HCT116 (cell line): ENCODE measurements at regions not wholly inside any gene's neighbourhood (a gene's known extent, or its start where the extent isn't known, plus 50 kb on each side); places are given as distances from the start of the nearest gene placed in this dataset.

Experiments
- ATAC-seq: fragments of 200-7000 bp; cut with Tn5 transposase; 2 replicates; pipeline ENCODE4 v1.9.1; 2020; ENCODE audit warnings: mild to moderate bottlenecking, moderate library complexity
- BruUV-seq: library from RNA; stranded (reverse); fragments of 400-500 nt; replicated peaks from 2 replicates; lab custom pipeline; 2021; lab: Mats Ljungman, UMichigan
- CTCF ChIA-PET: fragments of 300-600 bp; sonication (Branson Sonifier 250); formaldehyde crosslinking; loops from one replicate; lab custom pipeline; 2021; ENCODE audit warnings: antibody characterized with exemption; lab: Charles Lee
- POLR2A ChIA-PET: fragments of 300-600, 350-600 bp; sonication (Branson Sonifier 250); formaldehyde crosslinking; loops from one replicate; lab custom pipeline; 2021; ENCODE audit warnings: antibody characterized with exemption; lab: Charles Lee
- RAD21 ChIA-PET, 2 experiments: fragments of 300-600 bp; sonication (Branson Sonifier 250); formaldehyde crosslinking; loops; one replicate each; lab custom pipeline; 2023; ENCODE audit warnings: low total read pairs in 2 of 2; ENCODE audit not compliant: uncharacterized antibody in 2 of 2, unreplicated experiment in 2 of 2, low non-redundant PET in 1 of 2; lab: Charles Lee
- DNase-seq: peaks from one replicate; pipeline ENCODE4 v3.0.0-alpha.2; 2010; ENCODE audit warnings: low read depth, low spot score
- H2AFZ ChIP-seq: fragments of 200-600 bp; shearing (Covaris generic), sonication (generic); 2 replicates; pipeline ENCODE4 v1.6.1; 2017; ENCODE audit warnings: low read depth, mixed run types, mixed read lengths, antibody characterized with exemption, low read length; ENCODE audit not compliant: poor library complexity, severe bottlenecking
- H3K27ac ChIP-seq: 2 replicates; pipeline ENCODE4 v1.5.1; 2012; ENCODE audit warnings: low read depth, low read length
- H3K27me3 ChIP-seq: fragments of 200-600 bp; sonication (generic); 2 replicates; pipeline ENCODE4 v1.6.1; 2016; ENCODE audit warnings: mixed run types, low read length, mixed read lengths; ENCODE audit not compliant: insufficient read depth
- H3K36me3 ChIP-seq, 2 experiments: fragments of 200-500 bp in 1 of 2; fragments of 200-600 bp in 1 of 2; sonication (Bioruptor generic) in 1 of 2; sonication (generic) in 1 of 2; 2 replicates each; pipeline versions ENCODE4 v1.5.1 to v1.6.1; 2014 to 2016; ENCODE audit warnings: low read length in 2 of 2, inconsistent platforms in 1 of 2, mixed read lengths in 1 of 2, mixed run types in 1 of 2; ENCODE audit not compliant: insufficient read depth in 2 of 2, control insufficient read depth in 1 of 2
- H3K4me1 ChIP-seq, 2 experiments: fragments of 200-600 bp in 1 of 2; sonication (generic) in 1 of 2; 2 replicates each; pipeline versions ENCODE4 v1.5.1 to v1.6.1; 2012 to 2017; ENCODE audit warnings: low read length in 2 of 2, inconsistent platforms in 1 of 2, mild to moderate bottlenecking in 1 of 2, mixed read lengths in 1 of 2, mixed run types in 1 of 2, moderate library complexity in 1 of 2; ENCODE audit not compliant: insufficient read depth in 2 of 2, control insufficient read depth in 1 of 2
- H3K4me2 ChIP-seq: fragments of 200-600 bp; sonication (generic); 2 replicates; pipeline ENCODE4 v1.6.1; 2017; ENCODE audit warnings: mixed run types, low read length, mixed read lengths
- H3K4me3 ChIP-seq, 2 experiments: fragments of 200-600 bp in 1 of 2; sonication (generic) in 1 of 2; replicated peaks in 1 of 2; 2 replicates each; pipeline ENCODE4 v1.5.1; 2011 to 2016; ENCODE audit warnings: low read length in 2 of 2, control low read depth in 1 of 2, low read depth in 1 of 2, mild to moderate bottlenecking in 1 of 2, mixed read lengths in 1 of 2, mixed run types in 1 of 2
- H3K79me2 ChIP-seq: fragments of 200-600 bp; sonication (generic); 2 replicates; pipeline ENCODE4 v1.6.1; 2017; ENCODE audit warnings: mild to moderate bottlenecking, mixed run types, low read length, moderate library complexity, mixed read lengths; ENCODE audit not compliant: insufficient read depth
- H3K9ac ChIP-seq: fragments of 200-600 bp; sonication (generic); 2 replicates; pipeline ENCODE4 v1.6.1; 2016; ENCODE audit warnings: low read length, mixed read lengths
- H3K9me2 ChIP-seq: fragments of 200-600 bp; sonication (generic), shearing (Covaris generic); 2 replicates; pipeline ENCODE4 v1.6.1; 2017; ENCODE audit warnings: mixed run types, mild to moderate bottlenecking, moderate library complexity; ENCODE audit not compliant: insufficient read depth
- H3K9me3 ChIP-seq, 2 experiments: fragments of 200-500 bp in 1 of 2; fragments of 200-600 bp in 1 of 2; sonication (Bioruptor generic) in 1 of 2; sonication (generic) in 1 of 2; 2 replicates each; pipeline ENCODE4 v1.6.1; 2014 to 2017; ENCODE audit warnings: low read length in 2 of 2, mixed read lengths in 2 of 2, inconsistent platforms in 1 of 2, low read depth in 1 of 2, mild to moderate bottlenecking in 1 of 2, mixed run types in 1 of 2, moderate library complexity in 1 of 2; ENCODE audit not compliant: control insufficient read depth in 1 of 2, insufficient read depth in 1 of 2
- H4K20me1 ChIP-seq: fragments of 200-600 bp; sonication (generic), shearing (Covaris generic); 2 replicates; pipeline ENCODE4 v1.6.1; 2017; ENCODE audit warnings: mixed run types, mild to moderate bottlenecking, moderate library complexity; ENCODE audit not compliant: insufficient read depth
- CBX3 ChIP-seq: IDR thresholded peaks from 2 replicates; pipeline ENCODE4 v1.6.1; 2012; ENCODE audit warnings: low read depth
- CEBPB ChIP-seq: IDR thresholded peaks from 2 replicates; pipeline ENCODE4 v1.6.1; 2012; ENCODE audit warnings: low read depth
- ELF1 ChIP-seq: IDR thresholded peaks from 2 replicates; pipeline ENCODE4 v1.6.1; 2012; ENCODE audit warnings: low read depth, borderline replicate concordance
- JUND ChIP-seq: IDR thresholded peaks from 2 replicates; pipeline ENCODE4 v1.6.1; 2012
- POLR2A ChIP-seq: IDR thresholded peaks from 2 replicates; pipeline ENCODE4 v1.7.0; 2011; ENCODE audit warnings: borderline replicate concordance; ENCODE audit not compliant: insufficient read depth, insufficient read length; ENCODE audit errors: extremely low read depth
- RAD21 ChIP-seq: IDR thresholded peaks from 2 replicates; pipeline ENCODE4 v1.6.1; 2012; ENCODE audit warnings: low read depth, mild to moderate bottlenecking
- SIN3A ChIP-seq: IDR thresholded peaks from 2 replicates; pipeline ENCODE4 v1.6.1; 2012; ENCODE audit warnings: low read depth
- SRF ChIP-seq: IDR thresholded peaks from 2 replicates; pipeline ENCODE4 v1.6.1; 2012; ENCODE audit warnings: low read depth
- TCF7L2 ChIP-seq: IDR thresholded peaks from 2 replicates; pipeline ENCODE4 v1.7.0; 2011; ENCODE audit warnings: borderline replicate concordance, inconsistent platforms; ENCODE audit not compliant: insufficient read depth, insufficient read length; ENCODE audit errors: extremely low read depth
- ZNF274 ChIP-seq: fragments of 200-500 bp; sonication (Bioruptor generic); IDR thresholded peaks from 2 replicates; pipeline ENCODE4 v1.6.1; 2014; ENCODE audit warnings: mild to moderate bottlenecking, low read depth, low read length, inconsistent platforms
- intact Hi-C: fragments of 100-400 bp; cut with micrococcal nuclease; formaldehyde crosslinking; loops from 2 replicates; pipeline ENCODE4 v1.10.0; 2022
- TF ChIP-seq, protein P1 (sequence below): IDR thresholded peaks from 2 replicates; pipeline ENCODE4 v1.6.1; 2012
- TF ChIP-seq, protein P2 (sequence below): IDR thresholded peaks from 2 replicates; pipeline ENCODE4 v1.6.1; 2011; ENCODE audit warnings: mild to moderate bottlenecking, low read length, moderate library complexity; ENCODE audit not compliant: insufficient replicate concordance; ENCODE audit errors: extremely low read depth
- TF ChIP-seq, protein P3 (sequence below): IDR thresholded peaks from 2 replicates; pipeline ENCODE4 v1.6.1; 2012

DNA sequence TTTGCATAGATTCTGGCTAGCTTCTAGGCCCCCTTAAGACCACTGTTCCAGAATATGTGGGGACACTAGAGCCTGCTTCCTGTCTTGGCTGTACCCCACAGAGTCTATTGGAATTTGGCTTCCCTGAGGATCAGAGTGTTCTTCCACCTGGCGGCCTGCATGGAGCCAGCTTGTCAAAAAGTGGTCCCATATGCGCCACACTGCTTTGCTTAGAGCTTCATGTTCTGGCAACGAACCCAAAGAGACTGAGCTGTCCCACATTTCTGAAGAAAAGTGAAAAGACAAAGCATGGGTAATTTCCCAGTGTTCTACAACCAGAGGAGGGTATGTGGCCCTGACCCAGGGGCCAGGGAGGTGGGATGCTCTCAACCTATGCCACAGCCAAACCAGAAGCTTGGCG lies 52.7 kb upstream of the FZD7 start:
- no peaks in the 10 kb centered on the region for H3K9me2 ChIP-seq
- no peaks in the 10 kb centered on the region for H3K27me3 ChIP-seq
- no peak overlapping the region for H3K4me3 ChIP-seq
- CTCF ChIA-PET: no interaction called here
- POLR2A ChIA-PET: no interaction called here
- peaks cover 0 to under 1% of the 10 kb centered on the region in 2 experiments; a peak in 1 of 4 replicates for H3K4me1 ChIP-seq
- no peak overlapping the region for H3K27ac ChIP-seq
- H3K4me2 ChIP-seq: no peak overlapping the region
- BruUV-seq: no TSS peak
- H3K79me2 ChIP-seq: no peaks in the 10 kb centered on the region
- no peaks in the 10 kb centered on the region for H4K20me1 ChIP-seq
- H3K9ac ChIP-seq: no peak overlapping the region
- RAD21 ChIA-PET: no interaction called here
- DNase-seq: no peak
- intact Hi-C loops: no loop called here
- H3K36me3 ChIP-seq: no peaks in the 10 kb centered on the region
- no peak overlapping the region for H2AFZ ChIP-seq
- ATAC-seq: no peak
- TF ChIP-seq, protein P1, sequence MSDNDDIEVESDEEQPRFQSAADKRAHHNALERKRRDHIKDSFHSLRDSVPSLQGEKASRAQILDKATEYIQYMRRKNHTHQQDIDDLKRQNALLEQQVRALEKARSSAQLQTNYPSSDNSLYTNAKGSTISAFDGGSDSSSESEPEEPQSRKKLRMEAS: no peak
- TF ChIP-seq SRF (no peak), RAD21 (no peak)
- TF ChIP-seq, protein P2, sequence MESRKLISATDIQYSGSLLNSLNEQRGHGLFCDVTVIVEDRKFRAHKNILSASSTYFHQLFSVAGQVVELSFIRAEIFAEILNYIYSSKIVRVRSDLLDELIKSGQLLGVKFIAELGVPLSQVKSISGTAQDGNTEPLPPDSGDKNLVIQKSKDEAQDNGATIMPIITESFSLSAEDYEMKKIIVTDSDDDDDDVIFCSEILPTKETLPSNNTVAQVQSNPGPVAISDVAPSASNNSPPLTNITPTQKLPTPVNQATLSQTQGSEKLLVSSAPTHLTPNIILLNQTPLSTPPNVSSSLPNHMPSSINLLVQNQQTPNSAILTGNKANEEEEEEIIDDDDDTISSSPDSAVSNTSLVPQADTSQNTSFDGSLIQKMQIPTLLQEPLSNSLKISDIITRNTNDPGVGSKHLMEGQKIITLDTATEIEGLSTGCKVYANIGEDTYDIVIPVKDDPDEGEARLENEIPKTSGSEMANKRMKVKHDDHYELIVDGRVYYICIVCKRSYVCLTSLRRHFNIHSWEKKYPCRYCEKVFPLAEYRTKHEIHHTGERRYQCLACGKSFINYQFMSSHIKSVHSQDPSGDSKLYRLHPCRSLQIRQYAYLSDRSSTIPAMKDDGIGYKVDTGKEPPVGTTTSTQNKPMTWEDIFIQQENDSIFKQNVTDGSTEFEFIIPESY: no peak
- TF ChIP-seq, protein P3, sequence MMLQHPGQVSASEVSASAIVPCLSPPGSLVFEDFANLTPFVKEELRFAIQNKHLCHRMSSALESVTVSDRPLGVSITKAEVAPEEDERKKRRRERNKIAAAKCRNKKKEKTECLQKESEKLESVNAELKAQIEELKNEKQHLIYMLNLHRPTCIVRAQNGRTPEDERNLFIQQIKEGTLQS: no peak
- no peaks in the 10 kb centered on the region for H3K9me3 ChIP-seq

DNA sequence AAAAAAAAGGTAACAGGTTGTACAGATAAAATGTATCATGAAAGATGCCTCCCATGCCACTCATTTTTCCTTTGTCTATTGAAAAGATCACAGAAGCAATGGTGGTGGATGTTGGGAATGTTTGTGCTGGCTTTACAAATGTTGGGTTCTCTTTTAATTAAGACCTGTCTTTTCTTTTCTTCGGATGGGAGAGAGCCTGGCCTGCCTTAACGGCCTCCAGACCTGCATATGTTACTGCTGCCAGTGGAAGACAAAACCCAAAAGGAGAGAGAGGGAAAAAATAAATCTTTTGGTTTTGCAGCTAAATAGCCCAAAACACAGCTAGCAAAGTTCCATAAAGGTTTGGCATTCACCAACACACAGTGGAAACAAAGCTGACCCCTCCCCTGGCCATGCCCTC lies 50.5 kb upstream of the FZD7 start:
- no peak overlapping the region for H3K9ac ChIP-seq
- ChIA-PET CTCF (no interaction called here), POLR2A (interaction anchor here (0.7 kb wide), 1 partner anchor 226 kb away, joined by 3 read pairs; no protein-coding TSS in a partner anchor), RAD21 (no interaction called here)
- no peaks in the 10 kb centered on the region for H3K9me3 ChIP-seq
- ATAC-seq: no peak
- H3K4me3 ChIP-seq: no peak overlapping the region
- TF ChIP-seq CBX3: no peak
- no peak for TF ChIP-seq CEBPB
- TF ChIP-seq ZNF274: no peak
- no peak for TF ChIP-seq POLR2A
- TF ChIP-seq TCF7L2: no peak
- no peak for TF ChIP-seq SIN3A
- no peak for TF ChIP-seq JUND
- TF ChIP-seq ELF1: no peak
- intact Hi-C loops: no loop called here
- peaks cover 0 to 8% of the 10 kb centered on the region in 2 experiments; a peak in 2 of 4 replicates for H3K4me1 ChIP-seq
- no peak overlapping the region for H3K27ac ChIP-seq
- no peaks in the 10 kb centered on the region for H3K9me2 ChIP-seq
- no peaks in the 10 kb centered on the region for H4K20me1 ChIP-seq
- no peak for DNase-seq
- BruUV-seq: no TSS peak
- H3K4me2 ChIP-seq: no peak overlapping the region
- H3K79me2 ChIP-seq: no peaks in the 10 kb centered on the region
- H3K27me3 ChIP-seq: no peaks in the 10 kb centered on the region
- no peaks in the 10 kb centered on the region for H3K36me3 ChIP-seq
- H2AFZ ChIP-seq: no peak overlapping the region
